Spleen (tissue), 7 donors: ENCODE measurements at regions not wholly inside any gene's neighbourhood (a gene's known extent, or its start where the extent isn't known, plus 50 kb on each side); places are given as distances from the start of the nearest gene placed in this dataset.

Experiments
- CTCF ChIP-seq, 11 experiments: fragments of 200-600 bp in 7 of 11; fragments of 450-650 bp in 4 of 11; sonication (generic) in 4 of 11; IDR thresholded peaks in 8 of 11; conservative IDR thresholded peaks in 3 of 11; 1 replicate in 7 of 11; 2 replicates in 4 of 11; pipeline versions ENCODE4 v1.4.0 to v1.8.0; 2016 to 2021; ENCODE audit warnings: antibody characterized with exemption in 11 of 11, inconsistent platforms in 4 of 11, mild to moderate bottlenecking in 1 of 11
- POLR2A ChIP-seq, 3 donors: fragments of 450-650 bp; IDR thresholded peaks; one replicate each; pipeline ENCODE4 v1.5.1; 2017; ENCODE audit warnings: antibody characterized with exemption in 3 of 3, mild to moderate bottlenecking in 1 of 3
- POLR2AphosphoS5 ChIP-seq, 3 donors: sonication (generic); formaldehyde crosslinking; IDR thresholded peaks; one replicate each; pipeline ENCODE4 v1.5.1; 2017; ENCODE audit warnings: antibody characterized with exemption in 3 of 3
- donor health status: DM: no; HTN: no; CAD: no; lungs with moderate emphysema.
- donor health status: DM: no; HTN: no; CAD: no.
- donor health status: DM: no; HTN: no; CAD: no.

- TF ChIP-seq CTCF (IDR thresholded peaks at IDR 0.05 in 8 of 11, conservative IDR thresholded peaks at IDR 0.05 in 3 of 11): no peak
- no peak for TF ChIP-seq POLR2A (IDR thresholded peaks at IDR 0.05)
- TF ChIP-seq POLR2AphosphoS5 (IDR thresholded peaks at IDR 0.05): no peak
Measured at GRCh38 chr5:87791869-87792268, 379.1 kb upstream of the CCNH start.
